Bronchial epithelial cell (primary cell): ENCODE measurements at regions not wholly inside any gene's neighbourhood (a gene's known extent, or its start where the extent isn't known, plus 50 kb on each side); places are given as distances from the start of the nearest gene placed in this dataset.
A peak's percentile ranks its signal among the peaks of the same experiment; 100 is the strongest.

ENCODE experiments used
- DNase-seq: peaks from one replicate; pipeline ENCODE4 v3.0.0-alpha.2; 2010; ENCODE audit warnings: low read depth
- FAIRE-seq: peaks from 2 replicates; lab custom pipeline; 2011; peaks lifted over from hg19 to GRCh38; lab: Jason Lieb, UNC
- H3K27me3 ChIP-seq: 2 replicates; pipeline ENCODE4 v1.5.1; 2011; ENCODE audit warnings: low read length; ENCODE audit not compliant: control insufficient read depth, insufficient read depth
- H3K36me3 ChIP-seq: 2 replicates; pipeline ENCODE4 v1.5.1; 2011; ENCODE audit warnings: low read length; ENCODE audit not compliant: control insufficient read depth, insufficient read depth
- H3K4me3 ChIP-seq: 2 replicates; pipeline ENCODE4 v1.5.1; 2011; ENCODE audit warnings: mild to moderate bottlenecking, low read depth, low read length, control low read depth
- TF ChIP-seq, protein P1 (sequence below): IDR thresholded peaks from 2 replicates; pipeline ENCODE4 v1.5.1; 2011; ENCODE audit warnings: mild to moderate bottlenecking, moderate library complexity, low read length, control low read depth, inconsistent platforms; ENCODE audit not compliant: insufficient read depth, severe bottlenecking

DNA sequence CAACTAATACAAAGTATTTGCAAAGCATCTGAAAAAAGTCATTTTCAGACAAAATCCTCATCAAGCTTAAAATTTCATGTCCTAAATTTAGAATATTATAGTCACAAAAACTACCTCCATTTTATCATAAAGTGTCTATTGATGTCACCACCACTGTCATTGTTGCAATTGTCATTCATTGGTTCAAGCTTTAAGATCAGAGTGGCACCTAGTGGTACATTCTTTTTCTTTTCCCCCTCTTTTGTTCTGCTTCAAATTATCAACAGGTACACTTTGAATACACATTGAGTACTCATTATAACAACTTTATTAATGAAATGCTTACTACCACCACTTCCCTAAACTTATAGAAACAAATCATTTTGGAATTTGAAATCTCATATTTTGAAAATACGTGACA is 379.8 kb downstream of the SEC23A start:
- no peak for DNase-seq
- Histone ChIP-seq H3K36me3 (no peaks in the 10 kb centered on the region), H3K4me3 (no peak overlapping the region), H3K27me3 (no peaks in the 10 kb centered on the region)
- FAIRE-seq, result no peak
- TF ChIP-seq, protein P1, sequence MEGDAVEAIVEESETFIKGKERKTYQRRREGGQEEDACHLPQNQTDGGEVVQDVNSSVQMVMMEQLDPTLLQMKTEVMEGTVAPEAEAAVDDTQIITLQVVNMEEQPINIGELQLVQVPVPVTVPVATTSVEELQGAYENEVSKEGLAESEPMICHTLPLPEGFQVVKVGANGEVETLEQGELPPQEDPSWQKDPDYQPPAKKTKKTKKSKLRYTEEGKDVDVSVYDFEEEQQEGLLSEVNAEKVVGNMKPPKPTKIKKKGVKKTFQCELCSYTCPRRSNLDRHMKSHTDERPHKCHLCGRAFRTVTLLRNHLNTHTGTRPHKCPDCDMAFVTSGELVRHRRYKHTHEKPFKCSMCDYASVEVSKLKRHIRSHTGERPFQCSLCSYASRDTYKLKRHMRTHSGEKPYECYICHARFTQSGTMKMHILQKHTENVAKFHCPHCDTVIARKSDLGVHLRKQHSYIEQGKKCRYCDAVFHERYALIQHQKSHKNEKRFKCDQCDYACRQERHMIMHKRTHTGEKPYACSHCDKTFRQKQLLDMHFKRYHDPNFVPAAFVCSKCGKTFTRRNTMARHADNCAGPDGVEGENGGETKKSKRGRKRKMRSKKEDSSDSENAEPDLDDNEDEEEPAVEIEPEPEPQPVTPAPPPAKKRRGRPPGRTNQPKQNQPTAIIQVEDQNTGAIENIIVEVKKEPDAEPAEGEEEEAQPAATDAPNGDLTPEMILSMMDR, result no peak

DNA sequence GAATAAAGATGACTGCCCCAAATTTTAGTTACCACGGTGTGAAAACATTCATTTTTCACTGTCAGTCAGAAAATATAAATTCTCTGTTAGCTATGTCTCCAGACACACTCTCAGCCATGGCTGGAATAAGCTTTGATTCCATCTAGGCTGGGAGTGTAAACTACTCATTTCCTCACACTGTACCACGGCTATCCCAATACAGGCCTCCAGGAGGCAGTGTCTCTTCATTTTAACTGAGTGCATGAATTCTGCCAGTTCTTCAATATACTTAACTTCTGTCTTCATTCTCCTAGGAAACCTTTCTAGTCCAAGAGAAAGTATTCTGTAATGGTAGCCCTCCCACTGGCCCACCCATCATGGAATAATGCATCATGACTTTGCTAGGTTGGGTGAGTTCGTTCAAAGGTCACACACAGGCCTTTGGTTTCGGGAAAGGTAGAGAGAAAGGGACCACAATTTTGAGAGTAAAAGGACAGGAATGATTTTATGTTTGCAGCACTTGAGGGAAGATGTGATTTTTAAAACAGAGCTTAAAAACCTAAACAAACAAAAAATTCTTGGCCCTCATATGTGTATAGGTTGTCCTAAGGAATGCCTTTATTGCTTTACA is 381.1 kb downstream of the SEC23A start:
- TF ChIP-seq, protein P1, result peak; percentile 70
- no peaks in the 10 kb centered on the region for H3K36me3 ChIP-seq
- peak; percentile 46 for DNase-seq
- peak; percentile 18 for FAIRE-seq
- no peaks in the 10 kb centered on the region for H3K27me3 ChIP-seq
- H3K4me3 ChIP-seq, result no peak overlapping the region

DNA sequence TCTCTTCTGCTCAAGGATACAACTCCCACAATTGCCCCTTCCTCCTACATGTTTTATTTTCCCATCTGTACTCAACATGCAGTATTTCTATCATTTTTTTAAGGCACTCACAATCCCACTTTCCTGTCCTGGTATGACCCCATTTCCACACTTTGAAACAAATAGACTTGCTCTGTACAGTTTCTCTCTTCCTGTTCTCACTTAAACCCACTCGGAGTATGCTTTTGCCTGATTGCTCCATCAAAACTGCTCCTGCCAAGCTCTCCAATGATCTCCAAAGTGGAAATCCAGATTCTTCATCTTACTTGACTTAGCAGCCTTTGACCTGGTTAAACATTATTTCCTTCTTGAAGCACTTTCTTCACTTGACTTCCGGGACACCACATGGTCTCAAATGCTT is 384.5 kb downstream of the SEC23A start:
- TF ChIP-seq, protein P1, result no peak
- FAIRE-seq (no peak), DNase-seq (no peak)
- Histone ChIP-seq H3K36me3 (no peaks in the 10 kb centered on the region), H3K27me3 (no peaks in the 10 kb centered on the region), H3K4me3 (no peak overlapping the region)

DNA sequence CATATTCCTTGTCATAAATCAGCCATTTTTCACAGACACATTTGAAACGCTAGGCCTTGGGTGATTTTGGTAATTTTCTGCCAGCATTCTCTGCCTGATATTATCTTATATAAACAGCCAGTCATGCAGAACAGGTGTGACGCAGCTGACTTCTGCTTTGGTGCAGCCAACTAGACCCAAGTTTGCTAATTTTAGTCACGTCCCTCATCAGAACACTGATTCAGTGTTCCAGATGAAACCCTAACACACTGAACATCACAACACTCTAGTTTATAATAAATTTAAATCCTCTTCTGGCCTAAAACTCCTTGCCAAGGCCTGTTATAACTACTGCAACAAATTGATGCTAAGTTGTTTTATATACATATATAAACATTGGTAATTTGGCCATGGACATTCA is 386.1 kb downstream of the SEC23A start:
- Histone ChIP-seq H3K4me3 (no peak overlapping the region), H3K27me3 (no peaks in the 10 kb centered on the region), H3K36me3 (no peaks in the 10 kb centered on the region)
- DNase-seq, result no peak
- TF ChIP-seq, protein P1, result no peak
- FAIRE-seq, result no peak

DNA sequence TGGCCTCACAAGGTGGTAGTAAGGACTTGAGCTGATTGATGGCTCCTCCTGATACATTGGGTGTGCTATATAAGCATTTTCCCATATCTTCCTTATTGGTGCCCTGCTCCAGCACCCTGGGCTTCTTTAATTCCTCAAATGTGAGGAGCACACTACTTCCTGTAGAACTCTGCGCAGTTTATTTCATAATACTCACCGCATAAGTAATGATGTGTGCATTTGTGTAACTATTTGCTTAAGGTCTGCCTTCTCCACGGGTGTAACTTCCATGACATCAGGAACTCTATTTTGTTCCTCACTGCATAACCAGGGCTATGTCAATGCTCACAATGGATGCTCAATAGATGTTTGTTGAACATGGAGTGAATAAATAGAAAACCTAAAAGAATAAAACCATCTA is 392.2 kb downstream of the SEC23A start:
- H3K4me3 ChIP-seq, result no peak overlapping the region
- H3K36me3 ChIP-seq, result no peaks in the 10 kb centered on the region
- no peaks in the 10 kb centered on the region for H3K27me3 ChIP-seq
- FAIRE-seq, result no peak
- no peak for DNase-seq
- TF ChIP-seq, protein P1, result no peak

DNA sequence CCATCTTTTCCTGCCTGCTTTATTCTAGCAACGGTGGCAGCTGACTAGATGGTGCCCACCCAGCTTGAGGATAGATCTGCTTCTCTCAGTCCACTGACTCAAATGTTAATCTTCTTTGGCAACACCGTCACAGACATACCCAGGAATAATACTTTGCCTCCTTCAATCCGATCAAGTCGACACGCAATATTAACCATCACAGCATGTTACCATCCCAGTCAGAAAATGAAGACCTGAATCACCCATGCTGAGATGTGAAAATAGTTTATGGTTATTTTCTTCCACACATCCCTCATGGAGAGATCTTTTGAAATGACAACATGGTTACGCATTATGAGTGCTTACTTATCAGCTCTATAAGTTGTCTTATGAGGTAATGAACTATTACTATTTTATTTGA is 392.8 kb downstream of the SEC23A start:
- no peak for DNase-seq
- FAIRE-seq, result no peak
- Histone ChIP-seq H3K4me3 (no peak overlapping the region), H3K27me3 (no peaks in the 10 kb centered on the region), H3K36me3 (no peaks in the 10 kb centered on the region)
- TF ChIP-seq, protein P1, result no peak
